NCI-H1436 treated with DMSO at 0.1 percent for 48 hours (cell line): ENCODE measurements at regions not wholly inside any gene's neighbourhood (a gene's known extent, or its start where the extent isn't known, plus 50 kb on each side); places are given as distances from the start of the nearest gene placed in this dataset.

Source experiments
- DNase-seq: peaks from one replicate; lab custom pipeline; 2025; lab: John Stamatoyannopoulos, UW

DNA sequence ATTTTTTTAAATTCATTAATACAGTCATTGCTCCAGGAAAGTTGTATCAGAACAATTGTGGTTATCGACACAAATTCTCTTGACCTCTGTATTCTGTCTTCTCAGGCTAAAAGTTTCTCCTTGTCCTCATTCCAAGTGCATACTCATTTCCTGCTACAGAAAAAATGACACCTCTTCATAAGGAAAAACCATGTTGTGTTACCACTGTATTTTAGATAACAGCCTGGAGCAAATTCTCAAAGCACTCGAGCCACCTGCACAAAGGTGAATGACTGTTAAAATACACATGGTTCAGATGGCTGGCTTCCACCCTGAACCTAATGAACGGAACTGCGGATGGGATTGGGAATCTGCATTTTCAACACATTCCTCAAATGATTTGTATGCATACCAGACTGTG, 586.5 kb downstream of the EPHA4 start:
- DNase-seq = no peak

DNA sequence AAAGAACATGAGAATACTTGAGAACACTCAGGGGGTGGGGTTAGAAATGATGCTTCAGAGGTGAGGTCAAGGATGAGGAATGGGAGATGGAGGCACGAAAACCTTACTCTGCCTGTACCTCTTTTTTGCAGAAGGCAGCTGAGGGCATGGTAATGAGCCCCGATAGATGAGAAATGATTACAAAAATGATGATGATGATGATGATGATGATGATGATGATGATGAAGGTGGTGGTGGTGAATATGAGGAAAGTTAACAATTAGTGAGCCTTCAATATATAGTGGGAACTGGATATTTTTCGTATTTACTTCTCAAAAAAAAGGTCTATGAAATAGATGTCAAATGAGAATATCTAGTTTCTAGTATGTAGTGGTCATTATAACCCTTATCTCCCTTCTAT, 584.3 kb downstream of the EPHA4 start:
- no peak for DNase-seq

DNA sequence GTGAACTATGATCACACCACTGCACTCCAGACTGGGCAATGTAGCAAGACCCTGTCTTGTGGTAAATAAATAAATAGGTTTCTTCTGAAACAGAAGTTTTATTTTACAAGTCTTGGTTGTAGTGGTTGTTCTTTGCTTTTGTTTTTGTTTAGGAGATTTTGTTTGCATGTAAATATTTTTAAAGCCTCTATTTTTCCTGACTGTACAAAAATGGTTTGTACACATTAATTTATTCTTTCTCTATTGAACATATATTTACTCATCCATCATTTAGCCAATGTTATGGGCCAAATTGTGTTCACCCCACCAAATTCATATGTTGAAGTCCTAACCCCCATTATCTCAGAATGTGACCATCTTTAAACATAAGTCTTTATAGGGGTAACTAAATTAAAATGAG, 580.1 kb downstream of the EPHA4 start:
- DNase-seq = no peak

DNA sequence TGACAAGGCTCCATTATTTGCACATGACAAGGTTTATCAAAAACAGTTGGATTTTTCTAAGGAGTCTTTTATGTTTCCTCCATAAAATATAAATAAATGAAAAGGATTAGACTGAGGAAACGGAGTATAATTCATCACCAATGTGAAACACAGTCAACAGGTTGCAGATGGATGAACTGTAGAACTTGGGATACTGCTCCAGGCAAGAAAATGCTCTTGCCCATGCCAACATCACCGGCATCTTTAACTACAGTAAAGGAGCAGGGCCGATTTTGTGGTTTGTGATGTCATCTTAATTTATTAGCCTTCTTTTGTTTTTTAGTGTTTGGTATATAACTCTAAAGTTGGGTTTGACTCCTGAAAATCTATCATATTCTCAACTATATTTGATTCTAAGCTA, 577.3 kb downstream of the EPHA4 start:
- DNase-seq = no peak

DNA sequence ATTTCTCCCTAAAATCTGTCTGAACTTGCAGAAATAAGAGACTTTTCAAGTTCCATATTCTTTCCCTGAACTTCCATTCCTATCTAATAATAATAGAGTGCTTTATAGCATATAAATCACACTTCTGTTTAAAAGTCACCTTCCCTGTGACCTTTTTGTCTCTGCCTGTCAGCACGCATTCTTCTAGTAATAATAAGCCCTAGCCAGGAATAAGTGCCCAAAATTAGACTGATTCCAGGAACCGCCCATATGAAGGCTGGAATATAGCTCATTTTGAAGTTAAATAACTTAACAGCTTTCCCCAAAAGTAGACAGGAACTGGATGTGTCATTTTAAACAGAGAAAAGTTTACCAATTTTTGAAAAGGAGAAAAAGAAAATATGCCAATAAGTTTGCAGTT, 576.5 kb downstream of the EPHA4 start:
- DNase-seq = no peak

DNA sequence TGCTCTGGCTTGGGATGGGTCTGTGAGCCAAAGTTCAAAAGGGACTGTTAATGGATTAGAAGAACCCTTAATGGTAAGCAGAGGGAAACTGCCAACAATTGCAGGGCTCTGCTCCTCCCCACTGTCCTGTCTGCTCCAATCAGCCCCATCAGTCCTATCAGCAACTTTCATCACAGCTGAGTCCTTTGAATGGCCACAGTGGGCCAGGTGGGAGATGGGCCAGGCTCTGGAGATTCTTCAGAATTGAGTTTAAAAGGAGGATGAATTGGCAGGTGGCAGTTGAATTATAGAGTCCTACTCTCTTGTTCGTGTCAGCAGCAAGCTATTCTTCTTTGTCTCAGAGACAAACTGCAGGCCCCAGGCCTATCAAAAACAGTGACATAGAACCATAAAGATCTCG, 573.9 kb downstream of the EPHA4 start:
- no peak for DNase-seq

DNA sequence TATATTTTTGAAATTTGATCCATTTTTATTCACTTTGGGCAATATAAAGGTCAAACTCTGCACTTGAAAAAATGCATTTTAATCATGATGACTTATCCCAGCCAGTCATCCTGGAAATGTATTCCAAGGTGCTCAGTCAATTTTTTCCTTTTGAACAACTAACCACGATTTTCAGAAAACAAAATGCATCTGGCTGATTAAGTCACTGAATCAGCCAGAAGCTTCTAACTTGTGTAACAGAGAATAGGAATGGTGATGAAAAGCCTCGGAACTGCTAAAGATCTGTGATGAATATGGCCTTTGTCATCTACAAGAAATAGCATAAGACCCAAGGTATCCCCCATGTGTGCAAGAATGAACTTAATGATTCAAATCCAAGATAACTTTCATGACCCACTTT, 572.7 kb downstream of the EPHA4 start:
- no peak for DNase-seq

DNA sequence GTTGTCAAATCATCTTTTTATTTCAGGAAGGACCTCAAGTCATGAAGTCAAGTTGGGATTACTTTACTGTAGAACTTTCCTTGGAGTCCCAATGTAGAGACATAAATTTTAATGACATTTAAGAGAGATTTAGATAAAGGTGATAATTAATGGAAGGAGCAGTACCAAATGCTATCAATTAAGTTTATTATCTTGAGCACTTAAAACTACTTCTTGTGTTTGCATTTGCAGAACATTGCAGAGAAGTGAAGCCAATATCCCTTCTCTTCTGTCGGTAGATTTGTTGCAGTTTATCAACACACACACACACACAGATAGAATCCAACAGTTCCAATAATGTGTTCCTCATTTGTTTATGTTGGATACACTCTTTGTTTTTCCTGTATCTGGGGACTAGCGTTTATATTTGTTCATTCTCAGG, 570.7 kb downstream of the EPHA4 start:
- no peak for DNase-seq

DNA sequence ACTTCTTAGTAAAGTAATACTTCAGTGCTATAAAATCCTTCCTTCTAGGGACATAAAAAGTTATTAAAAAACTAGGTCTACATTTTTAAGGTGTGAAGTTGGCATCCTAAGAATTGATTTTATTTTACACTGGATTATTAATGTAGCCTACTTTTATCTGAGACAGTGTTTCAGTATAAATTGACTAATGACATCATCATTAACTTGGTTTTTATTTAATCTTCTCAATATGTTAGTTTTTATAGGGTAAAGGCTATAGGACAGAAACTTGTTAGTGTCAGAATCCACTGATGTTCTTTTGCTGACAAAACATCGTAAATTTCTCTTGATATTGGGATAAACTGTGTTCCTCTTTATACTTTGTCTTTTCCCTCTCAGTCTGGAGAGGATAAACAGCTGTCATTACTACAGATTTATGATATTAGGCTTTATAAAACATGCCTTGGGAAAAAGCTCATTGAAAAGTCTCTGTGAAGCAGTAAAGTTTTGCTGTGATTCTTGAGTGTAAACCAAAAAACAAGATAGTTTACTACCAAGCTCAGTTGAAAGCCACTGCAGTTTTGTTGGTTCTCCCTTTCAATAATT, 569.9 kb downstream of the EPHA4 start:
- no peak for DNase-seq

DNA sequence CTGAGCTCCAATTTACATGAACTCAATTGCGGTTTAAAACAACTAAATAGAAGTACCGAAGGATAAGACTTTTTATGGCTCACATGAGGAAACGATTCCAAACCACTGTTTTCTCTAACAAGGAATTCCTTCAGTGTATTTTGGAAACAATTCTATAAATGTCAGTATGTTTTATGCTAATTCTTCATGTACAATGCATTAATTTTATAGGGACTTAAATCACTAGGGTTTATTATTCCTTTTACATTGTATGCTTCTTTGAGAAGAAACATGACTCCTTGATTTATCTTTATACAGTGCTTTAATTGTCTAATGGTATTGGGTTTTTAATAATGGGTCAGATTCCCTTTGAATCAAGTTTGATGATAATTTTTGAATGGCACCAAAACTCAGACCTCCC, 566.8 kb downstream of the EPHA4 start:
- DNase-seq = no peak

DNA sequence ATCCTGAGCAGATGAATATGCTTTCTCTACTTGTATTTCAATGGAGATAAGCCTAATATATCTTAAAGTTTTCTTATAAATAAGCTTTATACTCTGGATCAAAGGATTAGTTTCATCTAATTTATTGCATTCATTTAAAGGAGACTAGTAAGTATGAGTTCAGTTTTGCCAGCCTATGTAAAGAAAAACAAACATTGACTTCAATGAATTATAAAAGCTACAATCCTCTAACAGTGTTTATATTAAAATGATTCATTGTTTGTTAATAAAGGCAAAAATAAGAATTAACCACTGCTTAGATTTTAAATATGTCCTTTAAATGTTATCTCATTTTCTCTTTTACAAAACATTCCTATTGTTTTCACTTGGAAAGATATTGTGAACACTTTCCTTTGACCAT, 566.0 kb downstream of the EPHA4 start:
- no peak for DNase-seq

DNA sequence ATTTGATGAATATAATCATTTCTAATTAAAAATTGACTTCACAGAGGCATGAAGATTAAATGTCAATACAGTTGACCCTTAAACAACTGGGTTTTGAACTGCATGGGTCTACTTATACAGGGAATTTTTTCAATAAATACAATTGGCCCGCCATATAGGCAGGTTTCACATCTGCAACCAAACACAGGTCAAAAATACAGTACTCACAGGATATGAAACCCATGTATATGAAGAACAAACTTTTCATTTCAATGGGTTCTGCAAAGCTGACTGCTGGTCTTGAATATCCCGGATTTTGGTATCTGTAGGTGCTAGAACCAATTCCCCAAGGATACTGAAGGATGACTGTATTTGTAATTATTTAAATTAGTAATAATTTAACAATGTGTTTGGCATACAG, 555.6 kb downstream of the EPHA4 start:
- DNase-seq = no peak

DNA sequence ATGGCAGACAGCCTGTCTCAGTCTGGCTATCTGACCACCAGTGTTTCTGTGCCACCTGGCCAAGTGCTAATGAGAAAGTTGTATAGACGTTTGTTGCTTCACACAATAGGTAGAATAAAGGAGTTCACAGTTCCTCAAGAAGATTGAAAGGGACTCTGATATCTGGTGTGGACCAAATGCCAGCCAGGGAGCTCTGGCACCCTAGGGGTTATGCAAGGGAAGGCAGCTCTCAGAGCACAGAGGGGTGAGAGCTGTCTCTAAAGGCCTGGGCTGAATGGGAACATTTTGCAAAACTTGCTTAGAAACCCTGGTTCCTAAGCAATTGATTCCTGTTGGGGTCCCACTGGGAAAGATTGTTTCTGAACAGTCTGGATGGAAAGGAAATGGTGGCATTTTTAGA, 553.8 kb downstream of the EPHA4 start:
- DNase-seq = no peak

DNA sequence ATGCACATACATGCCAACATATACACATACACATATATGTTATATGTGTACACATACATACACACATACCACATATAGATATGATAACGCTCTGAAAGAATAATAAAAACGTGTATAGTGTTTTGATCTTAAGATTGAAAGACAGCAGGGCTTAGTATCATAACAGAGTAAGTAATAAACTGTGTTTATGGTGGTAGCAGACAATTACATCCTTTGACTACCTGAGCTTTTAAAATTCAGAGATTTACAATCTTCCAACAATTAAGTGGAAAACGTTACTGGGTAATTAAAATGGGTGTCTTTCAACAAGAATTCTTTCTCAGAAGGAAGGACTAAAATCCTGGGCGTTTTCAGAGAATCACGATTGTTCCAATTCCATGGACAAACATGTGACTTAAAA, 552.4 kb downstream of the EPHA4 start:
- no peak for DNase-seq

DNA sequence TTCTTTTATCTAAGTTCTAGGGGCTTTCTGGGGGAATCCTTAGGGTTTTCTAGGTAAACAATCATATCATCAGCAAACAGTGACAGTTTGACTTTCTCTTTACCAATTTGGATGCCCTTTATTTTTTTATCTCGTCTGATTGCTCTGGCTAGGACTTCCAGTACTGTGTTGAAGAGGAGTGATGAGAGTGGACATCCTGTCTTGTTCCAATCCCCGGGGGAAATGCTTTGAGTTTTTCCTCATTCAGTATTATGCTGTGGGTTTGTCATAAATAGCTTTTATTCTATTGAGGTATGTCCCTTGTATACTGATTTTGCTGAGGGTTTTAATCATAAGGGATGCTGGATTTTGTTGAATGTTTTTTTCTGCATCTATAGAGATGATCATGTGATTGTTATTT, 549.5 kb downstream of the EPHA4 start:
- no peak for DNase-seq

DNA sequence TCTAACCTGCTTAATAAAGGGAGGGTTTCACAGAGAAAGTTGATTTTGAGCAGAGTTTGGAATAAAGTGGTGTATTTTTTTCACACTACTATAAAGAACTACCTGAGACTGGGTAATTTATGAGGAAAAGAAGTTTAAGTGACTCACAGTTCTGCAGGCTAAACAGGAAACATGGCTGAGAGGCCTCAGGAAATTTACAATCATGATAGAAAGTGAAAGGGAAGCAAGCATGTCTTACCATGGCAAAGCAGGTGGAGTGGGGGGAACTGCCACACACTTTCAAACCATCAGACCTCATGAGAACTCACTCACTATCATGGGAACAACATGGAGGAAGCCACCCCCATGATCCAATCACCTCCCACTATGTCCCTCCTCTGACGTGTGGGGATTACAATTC, 546.7 kb downstream of the EPHA4 start:
- DNase-seq = no peak

DNA sequence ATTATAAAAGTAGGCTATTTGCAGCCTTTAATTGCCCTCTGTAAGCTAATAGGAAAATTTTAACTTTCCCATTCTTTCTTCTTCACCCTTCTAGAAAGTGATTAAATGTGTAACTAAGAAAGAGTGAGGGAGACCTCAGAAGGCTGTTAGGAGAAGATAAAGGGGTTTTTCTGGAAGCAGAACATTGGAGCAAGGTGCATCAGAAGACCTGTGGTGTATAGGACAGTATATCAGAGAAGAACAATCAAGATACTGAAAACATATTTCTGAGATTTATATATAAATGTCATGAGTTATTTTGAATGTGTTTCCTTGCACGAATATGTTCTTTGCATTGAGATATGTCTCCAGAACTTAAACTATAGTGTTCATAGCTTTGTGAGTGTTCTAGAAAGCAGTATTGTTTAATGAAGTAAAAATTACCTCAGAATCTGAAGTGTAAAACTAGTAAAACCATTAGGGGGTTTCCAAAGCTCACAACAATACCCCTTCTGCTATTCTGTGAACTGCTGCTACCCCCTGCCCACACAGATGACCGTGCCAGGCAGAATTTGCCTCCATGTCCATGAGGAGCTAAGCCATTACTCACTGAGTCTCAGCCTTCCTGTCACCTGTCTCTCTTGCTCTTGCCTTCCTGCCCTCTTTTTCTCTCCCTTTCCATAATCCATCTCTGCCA, 537.9 kb downstream of the EPHA4 start:
- DNase-seq = no peak

DNA sequence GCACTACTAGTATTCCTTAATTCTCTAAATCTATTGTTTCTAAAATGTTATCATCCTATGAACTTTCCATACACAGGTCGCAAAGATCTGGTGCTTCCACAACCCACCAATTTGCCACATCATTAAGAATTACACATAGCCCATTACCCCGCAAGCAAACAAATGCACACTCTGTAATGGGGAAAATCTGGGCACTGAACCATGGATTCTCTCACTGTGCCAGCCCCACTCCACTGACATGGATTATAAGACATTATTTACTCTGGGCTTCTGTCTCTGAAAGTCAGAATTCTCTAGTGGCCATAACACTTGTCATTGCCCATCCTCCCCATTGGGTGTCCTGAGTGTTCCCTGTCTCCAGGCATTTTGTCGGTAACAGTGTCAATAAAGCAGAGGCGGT, 537.1 kb downstream of the EPHA4 start:
- no peak for DNase-seq

DNA sequence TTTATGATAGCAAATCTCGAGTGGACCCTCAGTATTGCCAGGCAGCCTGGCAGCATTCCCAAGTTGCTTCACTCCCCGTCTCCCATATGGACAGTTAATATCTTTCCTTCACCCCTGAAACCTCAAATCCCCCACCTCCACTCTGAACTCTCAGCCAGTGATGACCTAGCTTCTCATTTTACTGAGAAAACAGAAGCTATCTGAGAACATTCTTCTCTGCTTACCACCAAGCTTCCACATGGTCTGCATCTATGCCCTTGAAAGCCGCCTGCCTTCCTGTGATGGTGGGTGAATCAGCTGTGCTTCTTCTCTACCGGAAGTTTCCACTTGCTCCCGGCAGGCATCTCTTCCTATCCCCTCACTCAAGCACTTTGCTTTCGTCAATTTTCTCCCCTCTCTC, 529.2 kb downstream of the EPHA4 start:
- no peak for DNase-seq

DNA sequence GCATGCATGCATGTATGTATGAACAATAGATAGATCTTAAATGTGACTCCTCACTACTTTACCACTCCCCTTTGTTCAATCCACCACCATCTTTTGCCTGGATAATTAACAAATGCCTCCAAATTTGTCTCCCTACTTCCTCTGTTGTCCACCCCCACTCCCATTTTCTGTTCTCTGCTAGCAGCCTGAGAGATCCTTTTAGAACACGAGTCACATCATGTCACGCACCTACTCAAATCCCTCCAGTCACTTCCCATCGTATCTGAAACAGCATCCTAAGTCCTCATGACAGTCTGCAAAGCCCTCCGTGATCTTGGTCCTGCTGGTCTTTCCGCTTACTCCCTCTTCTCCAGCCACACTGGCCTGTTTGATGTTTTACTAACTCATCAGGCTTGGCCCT, 527.3 kb downstream of the EPHA4 start:
- DNase-seq = no peak

DNA sequence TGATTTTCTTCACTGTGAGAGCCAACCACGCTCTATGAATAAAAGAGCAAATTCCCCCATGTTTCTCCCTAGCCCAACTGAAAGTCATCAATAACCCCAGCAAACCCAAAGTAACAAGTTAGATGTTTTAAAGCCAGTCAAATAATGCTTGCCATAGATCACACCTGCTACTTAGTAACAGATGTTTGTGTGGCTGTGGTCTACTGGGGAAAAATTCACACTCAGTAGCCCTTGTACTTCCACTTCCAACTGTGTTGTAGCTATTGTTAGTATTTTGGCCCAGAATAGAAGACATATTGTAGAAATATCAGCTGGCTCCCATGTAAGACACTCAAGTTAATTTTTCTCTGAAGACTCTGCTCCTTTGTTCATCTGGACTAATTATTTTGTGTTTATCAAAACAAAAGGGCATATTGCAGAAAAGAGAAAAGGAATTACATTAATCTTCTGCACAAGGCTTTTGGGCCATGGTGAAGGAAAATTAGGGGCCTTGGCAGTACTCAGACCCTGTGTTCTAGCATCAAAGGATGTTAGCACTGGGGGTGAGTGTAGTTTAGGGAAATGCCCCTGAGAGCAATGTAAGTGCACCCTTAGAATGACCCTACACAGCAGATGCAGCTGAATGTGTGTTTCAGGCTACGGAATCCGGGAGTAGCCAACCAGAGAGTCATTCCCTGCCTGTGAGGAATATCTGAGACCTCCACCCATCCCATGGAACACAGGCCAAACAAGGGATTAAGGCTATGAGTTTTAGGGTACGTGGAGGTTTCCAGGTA, 521.9 kb downstream of the EPHA4 start:
- DNase-seq = no peak

DNA sequence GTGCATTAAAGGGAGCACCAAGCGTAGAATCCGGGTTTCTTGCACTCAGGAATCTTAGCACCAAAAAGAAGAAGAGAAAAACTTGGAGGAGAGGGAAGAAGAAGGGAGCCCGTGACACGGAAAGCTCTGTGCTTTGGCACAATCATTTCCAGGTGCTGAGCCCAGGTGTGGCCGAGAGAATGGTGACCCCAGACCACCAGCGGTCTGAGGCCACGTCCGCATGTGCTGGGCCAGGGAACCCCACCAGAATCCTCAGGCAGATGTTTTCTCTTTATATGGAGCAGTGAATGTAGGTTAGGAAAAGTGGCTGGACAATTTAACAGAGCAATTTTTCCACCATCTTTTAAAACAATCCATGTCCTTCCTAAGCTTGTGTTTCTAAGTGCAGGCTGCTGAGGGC, 520.9 kb downstream of the EPHA4 start:
- no peak for DNase-seq

DNA sequence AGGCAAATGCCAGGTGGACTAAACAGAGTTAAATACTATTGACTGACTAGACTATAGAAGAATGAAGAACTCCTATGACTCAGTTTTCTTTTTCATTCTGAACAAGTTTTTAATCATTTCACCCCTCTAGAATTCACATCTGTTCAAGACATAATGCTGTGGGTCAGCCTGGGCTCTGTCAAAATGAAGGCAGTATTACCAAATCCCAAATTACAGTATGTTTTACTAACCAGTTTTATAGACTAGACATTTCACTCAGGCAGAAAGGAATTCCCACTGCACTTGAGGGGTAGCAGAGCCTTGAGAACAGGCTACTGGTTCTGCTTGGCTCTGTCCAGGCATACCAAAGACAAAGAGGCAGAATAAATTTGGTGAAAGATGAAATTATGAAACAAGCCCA, 511.7 kb downstream of the EPHA4 start:
- no peak for DNase-seq

DNA sequence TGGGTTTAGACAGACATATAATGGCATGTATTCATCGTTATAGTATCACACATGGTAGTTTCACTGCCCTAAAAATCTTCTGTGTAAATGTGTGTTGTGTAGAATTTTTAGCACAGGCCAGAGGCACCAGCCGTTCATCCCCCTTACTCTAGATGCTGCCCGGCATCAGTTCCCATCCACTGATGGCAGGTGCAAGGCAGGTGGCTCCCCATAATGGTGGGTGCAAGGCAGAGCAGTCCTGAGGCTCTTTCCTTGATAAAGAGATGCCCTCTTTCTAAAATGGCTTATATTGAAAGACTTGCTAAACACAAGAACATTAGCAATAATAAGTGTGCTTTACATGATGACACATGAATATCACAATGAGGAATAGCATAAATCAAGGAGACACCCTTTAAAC, 508.5 kb downstream of the EPHA4 start:
- no peak for DNase-seq
